HepG2 (cell line): ENCODE measurements at regions not wholly inside any gene's neighbourhood (a gene's known extent, or its start where the extent isn't known, plus 50 kb on each side); places are given as distances from the start of the nearest gene placed in this dataset.
A peak's percentile ranks its signal among the peaks of the same experiment; 100 is the strongest.

Experiments
- ATAC-seq: fragments of 200-7000 bp; cut with Tn5 transposase; 3 replicates; pipeline ENCODE4 v1.9.1; 2020; ENCODE audit warnings: mild to moderate bottlenecking, moderate library complexity
- BruUV-seq: library from RNA; stranded (reverse); fragments of 400-500 nt; replicated peaks from 2 replicates; lab custom pipeline; 2021; lab: Mats Ljungman, UMichigan
- CTCF ChIA-PET: fragments of 300-600 bp; formaldehyde crosslinking; extraction: SDS; loops from one replicate; lab custom pipeline; 2021; ENCODE audit warnings: low total read pairs, inconsistent platforms, low intra/inter-chr PET ratio; lab: Yijun Ruan, JAX
- POLR2A ChIA-PET: fragments of 350-600 bp; sonication (Branson Sonifier 250); formaldehyde crosslinking; loops from one replicate; lab custom pipeline; 2020; ENCODE audit warnings: antibody characterized with exemption, inconsistent platforms; lab: Yijun Ruan, JAX
- DNase-seq: peaks from one replicate; pipeline ENCODE4 v3.0.0-alpha.2; 2015; ENCODE audit warnings: low spot score
- FAIRE-seq: peaks from 3 replicates; lab custom pipeline; 2011; peaks lifted over from hg19 to GRCh38; lab: Jason Lieb, UNC
- H2AFZ ChIP-seq: one replicate; pipeline ENCODE4 v1.6.1; 2011; ENCODE audit warnings: low read length, inconsistent platforms
- H3K27ac ChIP-seq: fragments of 300-600 bp; 3 replicates; pipeline ENCODE4 v1.8.0; 2011; ENCODE audit warnings: mixed run types, mild to moderate bottlenecking, mixed read lengths, low read length, inconsistent platforms; ENCODE audit not compliant: insufficient read depth; ENCODE audit errors: extremely low read length
- H3K27me3 ChIP-seq, 2 experiments: fragments of 200-600 bp in 1 of 2; 2 replicates in 1 of 2; 3 replicates in 1 of 2; pipeline versions ENCODE4 v1.6.0 to v1.8.0; 2011; ENCODE audit warnings: low read length in 2 of 2, mild to moderate bottlenecking in 2 of 2, moderate library complexity in 2 of 2, inconsistent platforms in 1 of 2; ENCODE audit not compliant: insufficient read depth in 2 of 2, control insufficient read depth in 1 of 2
- H3K36me3 ChIP-seq, 2 experiments: fragments of 200-600 bp in 1 of 2; replicated peaks in 1 of 2; 2 replicates in 1 of 2; 3 replicates in 1 of 2; pipeline versions ENCODE4 v1.5.1 to v1.8.0; 2011; ENCODE audit warnings: low read length in 2 of 2, inconsistent platforms in 1 of 2; ENCODE audit not compliant: insufficient read depth in 2 of 2, control insufficient read depth in 1 of 2
- H3K4me1 ChIP-seq: 2 replicates; pipeline ENCODE4 v1.5.1; 2012; ENCODE audit warnings: low read length, inconsistent platforms; ENCODE audit not compliant: insufficient read depth
- H3K4me2 ChIP-seq: 2 replicates; pipeline ENCODE4 v1.6.0; 2011; ENCODE audit warnings: low read depth, low read length, inconsistent platforms
- H3K4me3 ChIP-seq, 3 experiments: fragments of 200-600 bp in 1 of 3; sonication (generic), shearing (Covaris generic) in 1 of 3; replicated peaks in 1 of 3; 2 replicates each; pipeline ENCODE4 v1.5.1; 2011 to 2016; ENCODE audit warnings: low read length in 3 of 3, inconsistent platforms in 2 of 3, low read depth in 2 of 3, mild to moderate bottlenecking in 2 of 3, control low read depth in 1 of 3, mixed read lengths in 1 of 3; ENCODE audit not compliant: insufficient read depth in 1 of 3
- H3K79me2 ChIP-seq: one replicate; pipeline ENCODE4 v1.6.1; 2011; ENCODE audit warnings: low read length, inconsistent platforms; ENCODE audit not compliant: insufficient read depth
- H3K9ac ChIP-seq: 2 replicates; pipeline ENCODE4 v1.6.0; 2011; ENCODE audit warnings: mild to moderate bottlenecking, low read depth, low read length, inconsistent platforms; ENCODE audit not compliant: insufficient read depth
- H3K9me3 ChIP-seq: 2 replicates; pipeline ENCODE4 v1.5.1; 2012; ENCODE audit warnings: mild to moderate bottlenecking, low read length
- H4K20me1 ChIP-seq: 2 replicates; pipeline ENCODE4 v1.6.0; 2011; ENCODE audit warnings: inconsistent platforms, mild to moderate bottlenecking, low read length, moderate library complexity; ENCODE audit not compliant: insufficient read depth
- ATF7 ChIP-seq, 2 experiments: fragments of 450-650 bp in 1 of 2; sonication (generic) in 1 of 2; formaldehyde crosslinking in 1 of 2; IDR thresholded peaks; 2 replicates each; pipeline versions ENCODE4 v1.4.0 to v1.6.1; 2016 to 2020; ENCODE audit warnings: antibody characterized with exemption in 1 of 2, mild to moderate bottlenecking in 1 of 2, missing genetic modification reagents in 1 of 2
- CCDC6 ChIP-seq: sonication (generic); formaldehyde crosslinking; IDR thresholded peaks from 2 replicates; pipeline ENCODE4 v1.8.1; 2022; ENCODE audit warnings: mild to moderate bottlenecking, missing genetic modification reagents, moderate library complexity
- CTCF ChIP-seq: sonication (generic); formaldehyde crosslinking; IDR thresholded peaks from 2 replicates; pipeline ENCODE4 v1.5.0; 2020; ENCODE audit warnings: mild to moderate bottlenecking, missing genetic modification reagents, moderate library complexity
- KLF12 ChIP-seq: sonication (generic); formaldehyde crosslinking; IDR thresholded peaks from 2 replicates; pipeline ENCODE4 v1.4.0; 2020; ENCODE audit warnings: missing genetic modification reagents, borderline replicate concordance
- TFAP4 ChIP-seq: sonication (generic); IDR thresholded peaks from 2 replicates; pipeline ENCODE4 v1.6.1; 2016; ENCODE audit warnings: low read depth, borderline replicate concordance
- ZFYVE20 ChIP-seq: sonication (generic); formaldehyde crosslinking; IDR thresholded peaks from 2 replicates; pipeline ENCODE4 v1.8.0; 2023; ENCODE audit warnings: low read depth, mild to moderate bottlenecking, moderate library complexity, missing genetic modification reagents, borderline replicate concordance
- ZNF160 ChIP-seq: sonication (generic); formaldehyde crosslinking; IDR thresholded peaks from 2 replicates; pipeline ENCODE4 v1.8.0; 2022; ENCODE audit warnings: mild to moderate bottlenecking, inconsistent platforms, missing genetic modification reagents
- ZNF234 ChIP-seq: sonication (generic); formaldehyde crosslinking; conservative IDR thresholded peaks from 2 replicates; pipeline ENCODE4 v1.5.1; 2020; ENCODE audit warnings: mild to moderate bottlenecking, missing genetic modification reagents
- ZNF333 ChIP-seq: sonication (generic); formaldehyde crosslinking; IDR thresholded peaks from 2 replicates; pipeline ENCODE4 v1.4.0; 2020; ENCODE audit warnings: mild to moderate bottlenecking, missing genetic modification reagents, borderline replicate concordance
- WGBS: methylation state at CpG from one replicate; pipeline ENCODE4 v1.1.6; 2017; ENCODE audit warnings: low lambda C conversion rate; 5-methylcytosine and 5-hydroxymethylcytosine counted together
- in situ Hi-C: cut with HindIII; loops from 2 replicates; pipeline ENCODE4 v1.10.0; 2017; ENCODE audit warnings: low pct_unique_long_range_greater_than_20kb; ENCODE audit not compliant: extremely low pct_ligation_motif_present
- intact Hi-C: fragments of 100-400 bp; cut with micrococcal nuclease; formaldehyde crosslinking; loops from one replicate; pipeline ENCODE4 v1.10.0; 2022; ENCODE audit not compliant: unreplicated experiment

GRCh38 chr7:16063221-16063620 is 358.1 kb downstream of the CRPPA start (continued):
- no peak for TF ChIP-seq CTCF (CRISPR knock-in tag)
- no peak for TF ChIP-seq ZNF160 (CRISPR knock-in tag)
- TF ChIP-seq KLF12 = no peak
- no peak for TF ChIP-seq ZNF333 (CRISPR knock-in tag)
- TF ChIP-seq ZNF234 (CRISPR knock-in tag) = no peak
- no peak for TF ChIP-seq ZFYVE20

GRCh38 chr7:16062269-16062668 is 359.1 kb downstream of the CRPPA start:
- CTCF ChIA-PET = no interaction called here
- in situ Hi-C loops = loop anchor here (25.0 kb wide), 3 partner anchors 750 to 1350 kb away; no protein-coding TSS in a partner anchor
- no TSS peak for BruUV-seq

More at GRCh38 chr7:16062269-16062668, 359.1 kb downstream of the CRPPA start:
- Histone ChIP-seq H3K79me2 (no peaks in the 10 kb centered on the region), H2AFZ (no peak overlapping the region), H3K36me3 (no peaks in the 10 kb centered on the region), H4K20me1 (no peaks in the 10 kb centered on the region), H3K4me2 (no peak overlapping the region), H3K9me3 (no peaks in the 10 kb centered on the region), H3K4me3 (no peak overlapping the region), H3K9ac (no peak overlapping the region), H3K4me1 (no peaks in the 10 kb centered on the region), H3K27ac (no peak overlapping the region), H3K27me3 (no peaks in the 10 kb centered on the region)
- 0% methylated on average over 1 of the region's 1 CpG for WGBS
- DNase-seq = no peak
- FAIRE-seq = no peak
- intact Hi-C loops = no loop called here
- no peak for TF ChIP-seq TFAP4
- TF ChIP-seq CCDC6 (CRISPR knock-in tag) = no peak
- TF ChIP-seq ATF7 (IDR thresholded peaks at IDR 0.05) = 0 out of 2 replicates have a peak, but pooled peaks have one; percentile 14
- no peak for TF ChIP-seq ATF7 (CRISPR knock-in tag; IDR thresholded peaks at IDR 0.05)
- POLR2A ChIA-PET = no interaction called here
- no peak for ATAC-seq
